CD4-positive, alpha-beta T cell treated with Interleukin-21 for 1 hour (primary cell): ENCODE measurements at regions not wholly inside any gene's neighbourhood (a gene's known extent, or its start where the extent isn't known, plus 50 kb on each side); places are given as distances from the start of the nearest gene placed in this dataset.

Experiments used
- DNase-seq: peaks from one replicate; pipeline ENCODE4 v3.0.0-alpha.2; 2020

DNA sequence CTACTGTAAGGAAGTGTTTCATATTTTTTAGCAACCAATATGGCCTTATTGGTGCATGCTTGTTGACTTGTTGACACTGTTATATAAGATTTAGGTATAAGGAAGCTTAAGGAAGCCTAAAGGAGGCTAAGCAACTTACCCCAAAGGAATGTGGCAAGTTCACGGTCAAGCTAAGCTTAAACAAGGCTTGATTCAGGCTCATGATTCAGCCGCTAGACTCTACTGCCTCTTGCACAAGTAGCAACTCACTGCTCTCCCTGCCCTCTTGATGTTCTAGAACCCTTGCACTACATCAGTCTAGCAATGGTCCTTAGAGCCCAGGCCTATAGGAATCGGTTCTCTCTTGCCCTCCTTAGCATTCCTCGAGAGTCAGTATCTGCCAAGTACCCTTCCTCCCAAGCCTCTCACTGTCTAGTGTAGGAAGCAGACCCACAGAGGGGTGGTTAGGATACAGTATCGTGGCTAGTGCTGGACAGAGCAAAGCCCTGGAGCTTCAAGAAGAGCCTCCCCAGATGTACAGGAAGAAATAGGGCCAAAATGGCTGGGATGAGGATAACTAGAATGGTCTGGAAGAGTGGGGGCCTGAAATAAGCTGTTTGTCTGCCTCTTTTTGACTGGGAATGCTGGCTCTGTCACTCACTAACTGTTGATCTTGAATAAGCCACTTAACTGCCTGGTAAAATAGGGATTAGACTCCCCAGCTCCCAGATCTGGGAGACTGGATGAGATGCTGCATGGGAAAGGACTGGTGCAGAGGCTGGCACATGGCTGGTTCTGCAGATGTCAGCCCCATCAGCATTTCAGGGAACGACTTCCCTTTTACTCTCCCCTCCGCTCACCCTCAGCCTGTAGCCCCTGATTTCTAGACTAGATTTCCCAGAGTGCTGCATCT lies 122.2 kb downstream of the NAV1 start:
- no peak for DNase-seq

GRCh38 chr1:201661823-201662359 lies 123.0 kb downstream of the NAV1 start:
- no peak for DNase-seq

GRCh38 chr1:201662646-201663045 lies 123.7 kb downstream of the NAV1 start:
- DNase-seq = no peak

DNA sequence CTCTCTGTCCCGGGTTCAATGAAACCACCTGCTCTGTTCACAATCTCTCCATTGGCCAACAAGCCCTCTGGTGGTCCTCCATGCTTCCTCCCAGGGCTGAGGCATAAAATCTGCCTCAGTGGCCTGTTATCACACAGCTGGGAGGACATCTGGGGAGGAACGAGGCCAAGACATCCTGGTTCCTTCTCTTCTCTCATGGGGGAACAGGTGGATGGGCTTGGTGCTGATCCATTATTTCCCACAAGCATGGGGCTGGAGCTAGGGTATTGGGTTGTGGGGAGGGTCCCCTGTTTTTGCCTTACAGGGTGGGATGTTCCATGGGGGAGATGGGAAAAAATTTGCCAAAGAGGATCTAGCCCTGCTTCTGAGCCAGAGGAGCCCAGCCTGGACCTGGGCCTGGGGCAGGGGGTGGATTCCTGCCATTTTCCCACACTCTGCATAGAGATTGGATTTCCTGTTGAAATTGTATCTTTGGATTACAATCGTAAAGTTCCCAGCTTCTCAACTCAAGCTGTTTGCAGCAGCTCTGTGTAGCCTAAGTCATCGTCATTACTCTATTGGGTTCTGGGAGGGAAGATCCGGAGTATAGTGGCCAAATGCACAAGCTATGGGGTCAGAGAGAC lies 124.7 kb downstream of the NAV1 start:
- DNase-seq = no peak

- no peak for DNase-seq
Measured at GRCh38 chr1:201665036-201665435, 126.1 kb downstream of the NAV1 start.

GRCh38 chr1:201666102-201666501 lies 127.2 kb downstream of the NAV1 start:
- no peak for DNase-seq

DNA sequence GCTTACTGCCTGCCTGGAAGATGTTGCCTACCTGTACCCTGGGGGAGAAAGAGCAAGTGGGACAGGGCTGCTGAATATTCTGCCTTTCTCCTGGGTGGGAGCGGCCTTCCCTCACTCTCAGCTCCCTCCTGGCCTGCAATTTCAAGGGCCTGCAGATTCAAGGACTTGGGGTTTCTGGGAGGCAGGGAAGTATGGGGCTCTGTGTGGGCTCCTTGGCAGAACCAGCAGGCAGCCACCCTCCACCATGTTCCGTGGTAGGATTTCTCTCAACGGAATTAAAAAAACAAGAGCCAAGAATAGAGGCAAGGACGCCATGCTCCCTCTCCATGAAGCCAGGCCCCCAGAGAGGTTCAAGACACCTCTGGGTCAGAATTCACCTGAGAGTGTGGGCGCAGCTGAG lies 127.7 kb downstream of the NAV1 start:
- no peak for DNase-seq

DNA sequence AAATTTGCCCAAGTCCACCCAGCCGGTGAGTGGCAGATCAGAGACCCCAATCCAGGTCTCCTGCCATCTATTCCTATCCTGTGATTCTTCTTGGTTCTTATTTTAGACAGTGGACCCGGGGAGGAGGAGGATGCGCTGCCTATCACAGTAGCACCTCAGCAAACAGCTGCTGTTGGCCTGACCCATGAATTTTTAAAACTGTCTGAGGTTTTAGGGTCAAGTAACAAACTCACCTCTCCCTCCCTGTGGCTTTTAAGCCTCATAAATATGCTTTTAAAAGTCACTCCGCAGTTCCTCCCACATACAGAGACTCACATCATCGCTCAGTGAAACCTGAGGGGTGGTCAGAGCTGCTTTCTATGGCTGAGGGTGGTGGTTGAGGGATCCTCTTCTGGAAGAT lies 128.6 kb downstream of the NAV1 start:
- DNase-seq = no peak

DNA sequence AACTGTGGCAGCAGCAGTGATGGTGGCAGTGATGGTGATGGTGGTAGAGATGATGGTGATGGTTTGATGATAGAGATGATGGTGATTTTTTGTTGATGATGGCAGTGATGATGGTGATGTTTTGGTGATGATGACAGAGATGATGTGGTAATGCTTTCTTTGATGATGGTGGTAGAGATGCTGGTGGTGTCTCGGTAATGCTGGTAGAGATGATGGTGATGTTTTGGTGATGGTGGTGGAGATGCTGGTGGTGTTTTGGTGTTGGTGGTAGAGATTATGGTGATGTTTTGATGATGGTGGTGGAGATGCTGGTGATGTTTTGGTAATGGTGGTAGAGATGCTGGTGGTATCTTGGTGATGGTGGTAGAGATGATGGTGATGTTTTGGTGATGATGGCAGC lies 131.6 kb downstream of the NAV1 start:
- no peak for DNase-seq

DNA sequence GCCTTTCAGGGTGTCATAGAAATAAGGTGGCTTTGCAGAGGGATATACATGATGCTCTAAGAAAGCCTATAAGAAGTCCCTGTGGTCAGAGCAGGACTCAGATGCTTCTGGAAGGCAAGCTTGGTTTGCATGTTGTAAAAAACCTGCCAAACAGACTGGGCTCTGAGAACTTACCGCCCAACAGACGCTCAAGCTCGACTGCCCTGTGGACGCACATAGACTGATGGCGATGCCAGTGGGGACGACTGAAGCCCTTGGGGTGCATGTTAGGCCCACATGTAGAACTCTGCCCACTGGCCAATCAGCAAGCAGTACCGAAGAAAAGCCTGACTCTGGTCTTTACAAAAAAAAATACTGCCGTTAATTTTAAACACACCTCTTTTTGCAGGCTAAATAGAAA lies 133.8 kb downstream of the NAV1 start:
- no peak for DNase-seq

GRCh38 chr1:201673093-201673492 lies 134.2 kb downstream of the NAV1 start:
- DNase-seq = no peak

DNA sequence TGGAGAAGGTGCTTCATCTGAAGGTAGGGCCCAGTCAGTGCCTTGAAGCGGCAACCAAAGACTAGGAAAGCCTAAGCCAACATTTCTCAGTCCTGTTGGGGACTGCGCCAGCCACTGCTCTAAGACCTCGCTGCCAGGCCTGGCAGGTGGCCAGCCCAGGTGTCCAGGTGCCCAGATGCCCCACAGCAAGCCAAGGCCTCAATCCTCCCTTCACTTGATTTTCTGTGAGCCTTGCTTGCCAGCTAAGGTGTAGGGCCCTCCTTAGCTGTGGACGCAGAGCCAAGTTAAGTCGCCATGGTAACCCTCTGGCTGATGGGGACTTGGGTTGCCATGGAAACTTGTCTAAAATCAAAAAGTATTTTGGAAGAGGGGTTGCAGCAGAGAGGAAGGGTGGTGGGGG lies 135.0 kb downstream of the NAV1 start:
- DNase-seq = no peak

DNA sequence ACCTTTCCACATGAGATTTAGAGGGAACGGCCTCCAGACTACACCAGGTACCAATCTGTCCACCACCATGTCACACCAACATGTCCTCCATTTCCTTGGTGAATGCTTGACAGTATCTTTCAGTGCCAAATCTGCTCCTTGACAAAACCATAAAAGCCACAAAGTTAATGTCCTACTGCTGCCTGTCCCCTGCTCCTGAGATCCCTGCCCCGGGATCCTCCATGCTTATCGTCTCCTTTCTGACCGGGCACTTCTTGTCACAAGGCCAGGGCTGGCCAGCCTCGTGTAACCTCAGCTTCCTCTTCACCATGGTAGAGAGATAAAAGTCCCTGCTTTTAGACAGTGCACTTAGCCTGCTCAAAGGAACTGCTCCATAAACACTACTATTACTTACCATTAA lies 136.2 kb downstream of the NAV1 start:
- DNase-seq = no peak

DNA sequence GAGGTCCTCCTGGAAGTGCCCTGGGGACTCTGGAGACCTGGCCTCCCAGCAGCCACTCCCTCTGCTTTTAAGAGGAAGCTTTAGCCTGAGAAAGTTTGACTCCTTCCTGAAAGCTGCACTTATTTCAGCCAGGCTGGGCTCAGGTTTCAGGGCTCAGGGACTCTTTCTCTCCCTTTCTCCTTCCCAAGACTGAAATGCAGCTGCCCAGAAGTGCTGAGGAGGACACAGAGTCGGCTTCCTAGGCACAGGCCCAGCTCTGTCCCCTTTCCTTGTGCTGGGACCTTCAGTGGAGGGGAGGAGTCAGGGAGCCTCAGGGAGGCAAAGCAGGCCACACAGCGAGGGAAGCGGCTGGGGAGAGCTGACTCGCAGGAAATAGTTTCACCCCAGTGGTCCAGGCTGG lies 137.3 kb downstream of the NAV1 start:
- DNase-seq = no peak

- DNase-seq = no peak
Measured at GRCh38 chr1:201676641-201677040, 137.7 kb downstream of the NAV1 start.

DNA sequence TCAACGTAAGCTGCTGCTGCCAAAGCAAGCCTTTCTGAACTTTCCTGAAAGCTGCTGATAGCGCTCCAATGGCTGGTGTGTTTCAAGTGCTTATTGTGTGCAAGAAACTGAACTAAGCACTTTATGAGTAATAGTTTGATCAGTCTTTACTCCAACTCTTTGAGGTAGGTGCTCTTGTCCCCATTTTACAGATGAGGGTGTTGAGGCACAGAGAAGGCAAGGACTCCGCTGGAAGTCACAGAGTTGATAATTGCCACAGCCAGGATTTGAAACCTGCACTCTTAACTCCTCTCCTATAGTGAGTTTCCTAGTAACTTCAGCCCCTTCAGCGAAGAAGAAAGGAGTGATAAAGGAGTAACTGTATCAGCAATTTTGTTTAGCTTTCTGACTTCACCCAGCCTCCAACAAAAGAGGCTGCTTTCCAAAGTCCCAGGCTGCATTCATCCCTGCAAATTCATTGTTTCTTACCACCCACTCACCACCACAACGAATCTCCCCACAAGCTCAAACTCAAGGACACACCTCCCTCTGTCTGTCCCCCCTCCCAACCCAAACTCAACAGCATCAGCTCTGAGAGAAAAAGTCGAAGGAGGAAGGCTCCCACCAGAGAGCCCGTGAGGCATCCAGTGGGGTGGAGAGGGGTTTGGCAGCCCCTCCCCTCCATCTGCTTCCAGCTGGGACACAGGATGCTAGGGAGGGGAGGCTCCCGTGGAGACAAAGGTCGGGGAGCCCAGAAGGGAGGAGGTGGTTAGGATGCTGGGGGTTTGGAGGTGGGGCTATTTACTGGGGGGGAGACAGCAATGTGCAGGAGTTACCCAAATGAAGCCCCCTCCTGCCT lies 139.6 kb downstream of the NAV1 start:
- no peak for DNase-seq

GRCh38 chr1:201681375-201681774 lies 142.4 kb downstream of the NAV1 start:
- no peak for DNase-seq

GRCh38 chr1:201682964-201683363 lies 144.0 kb downstream of the NAV1 start:
- no peak for DNase-seq

DNA sequence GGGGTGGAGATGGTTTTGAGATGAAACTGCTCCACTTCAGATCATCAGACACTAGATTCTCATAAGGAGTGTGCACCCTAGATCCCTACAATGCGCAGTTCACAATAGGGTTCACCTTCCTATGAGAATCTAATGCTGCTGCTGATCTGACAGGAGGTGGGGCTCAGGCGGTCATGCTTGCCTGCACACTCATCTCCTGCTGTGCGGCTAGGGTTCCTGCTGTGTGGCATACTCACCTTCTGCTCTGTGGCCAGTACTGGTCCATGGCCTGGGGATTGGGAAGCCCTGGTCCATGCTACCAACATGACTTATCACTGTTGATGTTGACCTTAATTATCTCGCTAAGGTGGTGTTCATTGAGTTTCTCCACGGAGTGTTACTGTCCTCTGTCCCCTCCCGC lies 144.5 kb downstream of the NAV1 start:
- no peak for DNase-seq

GRCh38 chr1:201685485-201685884 lies 143.5 kb upstream of the IPO9 start:
- no peak for DNase-seq

- no peak for DNase-seq
Measured at GRCh38 chr1:201686714-201687455, 142.1 kb upstream of the IPO9 start.

GRCh38 chr1:201688514-201688913 lies 140.4 kb upstream of the IPO9 start:
- DNase-seq = no peak

- no peak for DNase-seq
Measured at GRCh38 chr1:201689647-201690046, 139.3 kb upstream of the IPO9 start.
